ENCODE measurements at regions not wholly inside any gene's neighbourhood (a gene's known extent, or its start where the extent isn't known, plus 50 kb on each side); places are given as distances from the start of the nearest gene placed in this dataset.

DNA sequence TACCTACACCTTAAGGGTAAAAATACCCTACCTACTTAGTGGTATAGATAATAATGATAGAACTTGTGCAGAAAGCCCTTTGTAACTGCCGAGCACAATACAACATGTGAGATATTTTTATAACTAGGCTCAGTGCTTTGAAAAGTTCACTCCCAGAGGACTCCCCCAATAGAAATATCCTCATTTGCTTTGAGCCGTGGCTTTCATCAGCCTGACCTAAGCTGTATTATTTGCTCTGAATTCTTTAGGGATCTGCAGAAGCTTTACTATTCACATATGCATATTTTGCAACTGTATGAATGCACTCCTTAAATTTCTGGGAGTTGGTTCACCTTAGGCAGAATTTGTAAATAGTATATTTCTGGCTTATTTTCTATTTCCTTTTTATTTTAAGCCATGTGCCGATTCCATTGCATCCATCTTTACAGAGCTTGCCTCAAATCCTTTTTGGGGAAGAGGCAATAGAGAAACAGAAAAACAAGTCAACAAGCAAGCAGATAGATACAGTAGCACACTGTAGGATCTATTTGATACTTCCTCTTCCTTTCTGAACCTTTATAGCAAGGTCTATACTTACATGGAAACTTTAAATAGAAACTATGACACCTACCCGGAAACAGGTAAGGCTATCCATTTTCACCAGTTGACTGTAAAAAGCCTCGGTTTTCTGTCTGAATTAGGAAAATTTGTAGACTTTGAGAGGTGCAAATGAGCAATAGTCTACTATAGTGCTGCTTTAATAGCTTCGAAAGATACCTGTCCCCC, 242.5 kb upstream of the VCX3A start:
- DNase-seq, result no peak

DNA sequence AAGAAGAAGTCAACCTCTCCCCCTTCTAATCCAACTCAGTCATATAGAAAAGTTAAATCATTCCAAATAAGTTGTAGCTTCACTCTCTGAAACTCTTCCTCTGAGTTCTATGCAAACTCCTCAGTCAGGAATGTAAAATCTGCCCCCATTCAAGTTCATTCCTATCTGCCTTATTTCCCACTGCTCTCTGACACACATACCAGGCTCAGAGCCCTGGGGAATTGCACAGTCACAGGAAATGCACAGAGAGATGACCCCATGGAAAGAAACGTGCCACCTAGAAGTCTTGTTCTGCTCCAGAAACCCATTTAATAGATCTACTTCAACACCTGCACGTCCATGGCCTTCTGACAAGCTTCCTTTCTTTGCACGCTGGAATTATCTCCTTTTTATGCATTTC, 236.0 kb upstream of the VCX3A start:
- no peak for DNase-seq

DNA sequence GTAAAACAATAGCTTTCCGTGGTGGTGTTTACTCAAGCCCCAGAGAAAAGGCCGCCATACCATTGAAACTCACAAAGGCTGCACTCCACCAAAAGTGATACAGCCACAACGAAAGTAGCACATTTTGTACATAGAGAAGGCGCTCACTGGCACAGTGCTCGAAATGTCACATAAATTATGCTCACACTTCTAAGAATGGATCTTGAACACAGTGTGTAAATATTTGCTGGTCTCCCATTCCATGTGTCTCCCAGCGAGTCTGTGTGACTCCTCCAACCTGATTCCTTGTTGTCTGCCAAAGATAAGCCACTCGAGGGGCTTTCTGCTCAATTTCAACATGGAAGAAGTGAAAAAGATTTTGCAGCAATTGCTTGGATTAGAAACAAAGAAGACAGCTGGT, 234.0 kb upstream of the VCX3A start:
- DNase-seq, result no peak

DNA sequence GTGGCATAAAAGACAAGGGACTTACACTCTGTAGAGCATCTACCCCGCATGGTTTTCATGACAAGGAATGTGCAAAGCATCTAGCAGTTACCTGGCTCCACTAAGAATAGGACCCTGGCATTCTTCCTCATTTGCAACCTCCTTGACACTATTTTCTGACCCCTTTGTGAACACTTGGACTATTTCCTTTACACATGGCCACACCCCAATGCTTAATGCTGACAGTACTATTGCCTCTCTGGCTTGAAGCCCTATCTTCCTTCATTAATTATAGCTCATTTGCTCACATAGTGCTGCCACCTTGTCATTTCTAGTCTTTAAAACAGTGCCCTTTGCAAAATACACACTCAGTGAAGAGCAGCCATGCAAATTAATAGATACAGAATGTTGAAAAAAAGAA, 226.3 kb upstream of the VCX3A start:
- DNase-seq, result no peak

DNA sequence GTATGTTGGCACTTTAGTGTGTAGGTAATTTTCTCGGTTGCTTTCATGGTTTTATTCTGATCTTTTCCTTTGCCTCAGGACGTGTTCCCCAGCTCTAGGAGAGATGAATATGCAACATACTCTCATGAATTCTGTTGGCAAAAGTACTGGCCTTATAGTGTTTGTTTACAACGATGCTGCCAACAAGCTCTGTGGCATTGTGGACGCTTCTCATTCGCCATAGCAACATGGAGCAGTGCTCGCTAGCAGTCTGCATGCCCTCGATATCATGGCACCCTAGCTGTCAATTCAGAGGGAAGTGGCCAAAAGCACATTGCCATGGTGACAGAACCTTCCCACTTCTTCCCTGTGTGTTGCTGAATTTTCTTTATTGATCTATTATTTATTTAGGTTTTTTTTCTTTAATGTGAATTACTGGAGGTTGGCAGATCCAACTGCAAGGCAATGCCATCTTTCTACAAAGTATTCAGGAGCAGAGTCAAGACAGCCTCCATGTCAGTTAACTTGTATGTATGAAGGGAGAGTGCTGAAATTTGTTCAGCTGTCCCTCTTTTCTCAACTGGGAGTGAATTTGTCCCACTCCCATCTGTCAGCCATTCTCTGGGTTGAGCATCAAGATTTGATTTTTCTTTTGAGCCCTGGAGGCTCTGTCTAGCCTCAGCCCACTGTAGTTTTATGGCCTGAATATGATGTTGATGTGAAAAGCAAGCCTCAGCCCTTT, 224.9 kb upstream of the VCX3A start:
- no peak for DNase-seq

DNA sequence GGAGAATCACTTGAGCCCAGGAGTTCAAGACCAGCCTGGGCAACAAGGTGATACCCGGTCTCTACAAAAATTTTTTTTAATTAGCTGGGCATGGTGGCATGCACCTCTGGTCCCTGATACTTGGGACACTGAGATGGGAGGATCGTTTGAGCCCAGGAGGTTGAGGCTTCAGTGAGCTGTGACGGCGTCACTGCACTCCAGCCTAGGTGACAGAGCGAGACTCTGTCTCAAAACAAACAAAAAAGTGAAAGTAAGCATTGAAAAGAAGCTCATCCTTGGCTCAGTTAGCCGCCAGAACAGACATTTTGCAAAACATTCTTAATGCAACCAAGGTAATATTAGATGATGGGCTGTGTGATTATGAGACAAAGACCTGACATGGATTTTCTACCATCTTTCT, 223.3 kb upstream of the VCX3A start:
- no peak for DNase-seq

DNA sequence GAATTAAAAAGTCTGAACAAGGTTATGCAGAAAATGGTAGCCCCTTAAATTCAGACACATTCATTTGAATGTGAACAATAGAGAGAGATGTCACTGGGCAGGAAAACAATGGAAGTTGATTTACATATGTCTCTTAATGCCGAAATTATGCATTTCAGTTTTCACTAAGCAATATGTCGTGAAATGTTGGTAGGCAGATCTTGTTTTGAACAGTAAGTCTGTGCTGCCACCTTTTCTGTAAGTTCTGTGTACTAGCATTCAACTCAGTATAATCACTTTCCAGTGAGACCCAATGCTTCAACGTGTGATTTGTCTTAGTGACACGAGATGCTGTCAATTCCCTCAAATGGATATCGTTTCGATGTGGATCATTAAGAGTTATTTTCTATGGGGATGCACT, 222.7 kb upstream of the VCX3A start:
- DNase-seq, result no peak

DNA sequence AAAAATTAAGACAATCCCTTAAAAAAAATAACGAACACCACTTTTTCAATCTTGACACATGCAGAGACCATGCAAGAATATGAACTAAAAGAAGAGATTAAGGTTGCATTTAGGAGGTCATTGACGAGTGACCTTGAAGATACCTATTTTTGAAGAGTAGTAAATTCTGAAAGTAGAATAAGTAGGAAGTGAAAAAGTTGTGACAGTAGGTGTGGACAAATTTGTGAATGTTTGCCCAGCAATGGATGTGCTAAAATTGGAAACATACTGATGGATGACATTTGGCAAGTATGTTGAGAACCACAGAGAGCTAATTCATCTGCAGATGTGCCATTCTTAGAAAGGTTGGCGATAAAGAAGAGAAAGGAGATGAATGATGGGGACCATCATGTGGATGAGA, 213.7 kb upstream of the VCX3A start:
- no peak for DNase-seq

DNA sequence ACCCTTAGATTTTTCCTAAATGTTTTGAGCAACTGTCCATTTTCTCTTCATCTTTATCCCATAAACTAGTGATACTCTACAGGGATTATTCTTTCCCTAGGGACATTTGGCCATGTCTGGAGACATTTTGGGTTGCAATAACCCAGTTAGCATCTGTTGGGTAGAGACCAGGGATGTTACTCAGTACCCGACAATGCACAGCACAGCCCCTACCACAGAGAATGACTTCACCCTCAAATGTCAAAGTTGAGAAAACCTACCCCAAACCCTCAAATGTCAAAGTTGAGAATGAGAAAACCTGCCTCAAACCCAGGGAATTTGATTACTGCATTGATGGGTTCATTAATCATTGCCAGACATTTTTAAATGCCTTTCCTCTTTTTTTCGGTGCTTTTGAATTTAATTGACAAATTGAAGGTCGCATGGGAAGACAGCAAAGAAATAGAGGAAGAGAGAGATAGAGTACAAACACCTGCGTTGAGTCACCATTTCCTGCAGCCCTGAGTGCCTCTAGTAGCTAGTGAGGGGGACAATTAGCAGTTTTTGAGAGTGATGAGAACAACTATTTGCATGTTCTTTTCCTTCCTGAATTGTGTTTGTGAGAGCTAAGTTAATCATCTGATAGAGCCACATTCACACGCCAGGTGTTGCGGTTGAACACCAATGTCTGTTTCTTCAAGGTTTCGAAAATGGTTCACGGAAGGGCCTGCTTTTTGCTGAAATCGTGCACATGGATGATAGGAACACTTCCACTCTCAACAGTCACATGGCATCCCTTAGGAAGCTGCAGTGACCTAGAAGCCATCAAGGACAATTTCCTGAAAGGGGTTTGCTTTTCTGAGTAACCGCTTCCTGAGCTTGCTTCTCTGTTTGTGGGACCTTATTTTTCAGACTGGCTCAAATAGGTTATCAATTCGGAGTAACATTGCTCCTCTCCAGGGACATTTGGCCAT, 203.9 kb upstream of the VCX3A start:
- no peak for DNase-seq

DNA sequence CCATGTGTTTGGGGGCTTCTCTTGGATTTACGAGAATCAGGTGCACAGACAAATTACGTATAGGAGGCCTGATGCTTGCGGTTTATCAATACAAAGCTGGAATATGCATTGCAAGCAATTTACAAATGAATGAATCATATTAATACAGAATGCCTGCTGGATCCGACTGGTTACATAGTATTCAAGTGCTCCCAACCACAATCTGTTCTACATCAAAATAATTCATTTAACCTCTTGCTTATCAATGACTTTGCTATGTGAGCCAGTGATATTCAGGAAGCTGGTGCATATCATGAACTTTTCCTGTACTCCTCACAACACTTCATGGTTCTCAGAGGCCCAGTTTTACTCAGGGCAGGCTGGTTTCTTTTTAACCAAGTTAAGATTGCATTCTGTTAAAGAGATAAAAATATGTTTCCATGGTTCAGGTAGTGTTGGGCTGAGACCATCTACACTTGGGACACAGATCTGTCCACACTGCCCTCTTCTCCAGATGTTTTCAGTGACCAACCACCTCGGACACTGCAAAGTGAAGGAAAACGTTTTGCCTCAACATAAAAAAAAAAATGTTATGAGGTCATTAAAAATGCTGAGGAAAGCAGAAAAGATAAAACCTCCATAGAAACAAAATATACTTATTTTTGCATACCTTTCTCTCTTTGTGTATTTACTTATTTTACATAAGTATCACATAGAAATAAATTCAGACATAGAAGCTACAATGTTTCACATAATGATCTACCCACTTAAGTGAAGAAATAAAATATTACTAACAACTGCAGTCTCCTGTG, 200.1 kb upstream of the VCX3A start:
- no peak for DNase-seq

DNA sequence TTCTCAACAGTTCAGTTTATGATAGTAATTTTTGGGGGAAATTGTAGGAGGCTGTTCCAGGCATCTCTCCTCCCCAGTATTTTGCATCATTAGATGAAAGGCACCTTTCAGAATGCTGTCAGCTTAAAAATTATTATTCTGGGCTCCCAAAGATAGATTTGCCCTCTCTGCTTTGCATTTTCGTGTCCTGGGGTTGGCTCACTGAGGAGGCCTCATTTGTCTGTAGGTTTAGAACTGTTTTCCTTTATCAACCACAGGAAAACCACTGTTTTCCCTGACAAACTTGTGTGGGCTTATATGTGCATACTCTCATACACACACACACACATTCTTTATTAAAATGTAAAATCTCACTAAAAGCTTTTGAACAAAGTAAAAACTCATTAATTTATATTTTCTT, 197.2 kb upstream of the VCX3A start:
- no peak for DNase-seq

DNA sequence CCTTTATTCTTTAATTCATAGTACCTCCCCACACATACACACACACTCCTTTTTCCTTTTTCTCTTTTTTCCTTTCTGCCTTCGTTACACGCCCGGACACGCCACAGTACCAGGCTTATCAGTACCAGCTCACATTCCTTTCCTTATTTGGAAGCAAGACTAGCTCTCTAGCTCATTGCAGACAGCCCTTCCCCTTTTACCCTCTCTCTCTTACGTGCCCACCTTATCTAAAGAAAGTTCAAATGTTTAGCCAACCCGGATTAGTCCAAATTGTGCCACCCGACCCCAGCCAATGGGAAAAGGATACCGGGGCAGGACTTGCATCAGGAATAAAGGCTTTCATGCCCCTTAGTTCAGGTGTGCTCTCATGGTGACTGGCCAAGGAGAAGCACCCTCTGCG, 194.7 kb upstream of the VCX3A start:
- peak; percentile 1 for DNase-seq

DNA sequence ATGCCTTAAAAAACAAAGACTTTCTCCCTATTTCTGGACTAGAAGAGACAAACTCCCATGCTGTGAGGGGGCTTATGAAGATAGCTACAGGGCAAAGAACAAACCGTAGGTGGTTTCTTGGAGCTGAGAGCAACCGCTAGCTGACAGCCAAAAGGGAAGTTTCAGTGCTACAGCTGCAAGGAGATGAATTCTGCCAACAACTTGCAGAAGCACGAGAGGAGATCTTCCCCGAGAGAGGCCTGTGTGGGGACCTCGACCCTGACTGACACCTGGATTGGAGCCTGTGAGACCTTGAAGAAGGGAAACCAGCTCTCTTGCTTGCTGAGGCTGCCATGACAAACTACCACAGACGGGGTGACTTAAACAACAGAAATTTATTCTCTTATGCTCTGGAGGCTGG, 183.8 kb upstream of the VCX3A start:
- no peak for DNase-seq

DNA sequence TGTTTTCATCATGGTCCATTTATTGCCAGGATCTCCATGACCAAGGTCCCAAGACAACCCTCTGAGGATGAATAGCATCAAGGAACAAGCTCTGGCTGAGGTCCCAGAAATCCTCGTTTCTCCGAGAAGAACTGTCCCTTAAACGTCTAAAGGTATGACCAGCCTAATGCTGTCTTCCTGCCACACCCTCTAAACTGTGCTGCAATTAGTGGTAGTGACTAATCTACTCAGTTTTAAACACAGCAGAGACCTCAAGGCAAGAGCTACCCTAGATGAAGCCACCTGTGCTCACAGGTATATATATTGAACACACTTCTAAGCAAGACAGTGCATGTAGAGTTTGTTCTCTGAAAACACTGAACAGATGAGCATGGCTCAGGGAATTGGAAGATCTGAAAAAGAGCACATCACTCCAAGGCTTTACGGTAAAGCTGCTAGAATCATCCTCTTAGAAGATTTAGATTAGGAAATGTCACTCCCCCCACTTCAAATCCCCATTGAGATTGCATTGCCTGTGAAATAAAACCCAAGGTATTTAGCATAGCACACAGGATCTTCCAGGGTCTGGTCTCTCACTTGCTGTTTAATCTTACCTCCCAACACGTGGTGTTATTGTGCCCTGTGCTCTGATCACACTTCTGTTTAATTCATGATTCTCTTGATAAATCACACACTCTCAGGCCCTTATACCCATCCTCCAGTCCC, 173.9 kb upstream of the VCX3A start:
- DNase-seq, result no peak

DNA sequence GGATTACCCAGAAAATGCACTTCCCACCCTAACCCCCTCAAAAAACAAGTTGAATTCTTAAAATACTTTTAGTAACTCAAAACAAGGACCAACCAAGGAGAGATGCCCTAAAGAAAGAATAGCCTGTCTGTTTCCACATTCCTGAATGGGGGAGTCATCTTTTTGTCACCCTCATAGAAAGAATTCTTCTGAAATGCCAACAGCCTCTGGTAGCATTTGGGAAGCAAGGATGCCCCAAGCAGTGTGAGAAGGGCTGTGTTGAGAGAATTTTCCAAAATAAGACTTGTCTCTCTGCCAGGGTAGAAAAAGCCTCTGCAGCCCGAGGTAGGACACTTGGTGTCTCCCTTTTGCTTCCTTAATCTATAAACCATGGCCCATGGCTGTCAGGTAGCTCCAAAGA, 173.1 kb upstream of the VCX3A start:
- DNase-seq, result peak; percentile 21

DNA sequence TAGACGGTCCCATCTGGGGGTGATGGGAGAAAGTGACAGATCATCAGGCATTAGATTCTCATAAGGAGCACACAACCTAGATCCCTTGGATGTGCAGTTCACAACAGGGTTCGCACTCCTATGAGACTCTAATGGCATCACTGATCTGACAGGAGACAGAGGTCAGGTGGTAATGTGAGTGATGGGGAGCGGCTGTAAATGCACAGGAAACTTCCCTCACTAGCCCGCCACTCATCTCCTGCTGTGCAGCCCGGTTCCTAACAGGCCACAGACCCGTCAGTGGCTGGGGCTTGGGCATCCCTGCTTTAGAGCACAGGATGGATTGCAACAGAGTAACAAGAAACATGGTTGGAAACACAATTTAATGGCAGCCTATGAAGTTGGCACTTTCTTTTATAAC, 172.6 kb upstream of the VCX3A start:
- no peak for DNase-seq

DNA sequence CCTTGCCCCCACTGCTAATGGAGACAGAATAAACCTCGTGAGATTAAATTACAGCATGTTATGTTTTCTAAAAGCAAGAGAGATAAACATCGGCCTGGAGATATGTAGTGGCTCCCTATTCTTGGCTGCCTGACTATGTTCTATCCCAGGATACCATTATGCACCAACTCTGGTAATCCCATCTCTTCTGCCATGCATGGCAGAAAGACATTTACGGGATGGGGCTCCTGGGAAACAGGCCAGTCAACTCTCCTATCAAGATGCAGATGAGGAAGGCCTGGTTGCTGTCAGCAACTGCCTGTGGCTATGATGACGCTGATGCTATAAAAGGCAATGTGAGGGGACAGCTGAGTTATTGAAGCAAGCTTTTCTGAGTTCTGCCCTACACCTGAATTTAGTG, 166.2 kb upstream of the VCX3A start:
- no peak for DNase-seq

DNA sequence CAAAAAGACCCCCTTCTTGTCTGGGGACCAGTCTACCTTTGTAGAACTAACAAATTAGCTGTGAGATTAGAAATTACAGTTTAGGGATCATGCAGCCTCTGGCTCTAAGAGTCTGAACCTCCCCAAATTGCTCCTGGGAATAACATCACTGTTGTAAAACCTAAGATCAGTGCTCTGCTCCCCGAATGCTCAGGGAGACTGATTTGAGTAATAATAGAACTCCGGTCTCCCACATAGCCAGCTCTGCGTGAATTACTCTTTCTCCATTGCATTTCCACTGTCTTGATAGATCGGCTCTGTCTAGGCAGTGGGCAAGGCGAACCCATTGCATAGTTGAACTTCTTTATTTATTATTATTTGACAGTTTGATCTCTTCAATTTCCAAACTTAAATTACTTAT, 160.8 kb upstream of the VCX3A start:
- no peak for DNase-seq

DNA sequence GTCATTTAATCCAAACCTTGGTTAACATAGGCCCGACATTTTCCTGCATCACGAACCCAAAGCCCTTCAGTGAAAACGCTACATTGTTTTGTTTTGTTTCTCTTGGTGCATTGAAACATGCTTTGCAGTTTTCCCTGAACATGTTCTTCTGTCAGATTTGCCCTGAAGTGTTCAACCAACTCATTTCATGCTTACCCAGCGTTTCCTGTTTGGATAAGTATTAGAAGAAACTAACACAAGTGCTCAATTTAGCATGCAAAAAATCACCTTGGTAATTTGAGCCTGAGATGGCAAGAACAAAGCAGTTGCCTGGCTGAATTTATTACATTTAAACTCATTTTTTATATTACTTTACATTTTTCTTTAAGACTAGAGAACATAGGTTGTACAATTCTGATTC, 160.1 kb upstream of the VCX3A start:
- no peak for DNase-seq

DNA sequence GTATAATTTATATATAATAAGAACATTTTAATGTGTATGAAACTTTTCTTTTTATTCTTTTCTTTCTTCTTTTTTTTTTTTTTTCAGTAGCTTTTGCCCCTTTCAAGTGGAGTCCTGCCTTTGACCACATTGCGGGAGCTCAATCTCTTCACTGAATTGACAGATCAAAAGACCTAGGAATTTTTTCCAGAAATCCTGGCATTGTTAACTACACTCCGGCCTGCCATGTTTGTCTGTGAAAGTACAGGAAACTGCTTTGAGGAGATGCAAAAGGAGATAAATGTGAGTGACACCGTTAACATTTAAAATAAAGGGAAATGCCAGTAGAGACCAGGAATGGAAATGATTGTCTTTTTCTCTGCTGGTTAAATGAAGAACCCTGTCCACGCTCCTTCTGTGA, 159.3 kb upstream of the VCX3A start:
- no peak for DNase-seq

DNA sequence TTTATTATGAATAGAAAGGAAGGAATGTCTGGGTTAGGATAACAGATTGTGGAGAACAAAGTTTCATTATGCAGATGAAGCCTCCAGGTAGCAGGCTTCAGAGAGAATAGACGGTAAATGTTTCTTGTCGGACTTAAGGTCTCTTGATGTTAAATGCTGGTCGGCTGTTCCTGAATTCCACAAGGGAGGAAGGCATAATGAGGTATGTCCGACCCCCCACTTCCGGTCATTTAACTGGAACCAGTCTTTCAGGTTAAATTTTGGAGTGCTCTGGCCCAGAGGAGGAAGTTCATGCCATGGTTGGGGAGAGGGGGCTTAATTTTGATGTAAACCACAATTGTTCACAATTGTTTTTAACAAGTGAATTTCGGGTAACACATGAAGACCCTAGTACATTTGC, 158.1 kb upstream of the VCX3A start:
- no peak for DNase-seq

DNA sequence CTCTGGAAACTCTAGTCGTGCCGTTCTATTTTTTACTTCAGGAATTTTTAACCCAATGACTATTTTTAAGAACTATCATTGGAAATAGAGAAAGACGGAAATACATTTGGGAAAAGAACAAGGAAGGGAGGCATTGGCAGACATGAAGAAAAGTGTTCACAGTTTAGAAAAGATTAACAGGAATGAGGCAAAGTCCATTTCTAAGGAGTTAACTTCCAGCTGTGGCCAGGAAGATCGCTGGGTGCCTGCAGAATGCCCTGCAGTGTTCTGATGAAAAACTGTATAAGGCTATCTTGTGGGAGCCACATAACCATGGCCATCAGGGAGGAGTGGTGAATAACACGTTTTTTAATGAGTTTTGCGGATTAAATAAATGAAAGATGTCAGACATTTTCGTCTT, 150.6 kb upstream of the VCX3A start:
- DNase-seq, result no peak
